ENCODE measurements at regions not wholly inside any gene's neighbourhood (a gene's known extent, or its start where the extent isn't known, plus 50 kb on each side); places are given as distances from the start of the nearest gene placed in this dataset.

DNA sequence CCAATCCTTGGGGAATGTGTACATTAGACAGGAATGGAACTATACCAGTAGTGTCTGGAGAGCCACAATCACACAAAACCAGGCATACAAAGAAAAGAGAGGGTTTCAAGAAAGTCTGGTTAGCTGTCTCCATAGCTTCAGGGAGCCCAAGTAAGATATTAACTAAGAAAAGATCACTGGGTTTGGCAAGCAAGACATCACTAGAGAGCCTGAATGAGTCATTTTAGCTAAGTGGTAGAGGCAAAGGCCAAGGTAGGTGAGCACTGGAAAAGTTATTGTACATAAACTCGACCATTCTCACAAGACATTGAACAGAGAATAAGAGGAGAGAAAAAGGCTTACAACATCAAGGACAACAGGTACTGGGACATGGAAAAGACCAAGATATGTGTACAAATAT, 143.8 kb upstream of the ARL4C start:
- Histone ChIP-seq H3K27me3 (ENCODE audit: insufficient read depth, low read length) (no peaks in the 10 kb centered on the region), H3K4me1 (ENCODE audit: insufficient read depth, low read length) (peaks cover 9% of the 10 kb centered on the region), H3K36me3 (ENCODE audit: insufficient read depth, low read length) (no peaks in the 10 kb centered on the region), H3K9me3 (ENCODE audit: low read length) (peaks cover 9% of the 10 kb centered on the region), H2AFZ (ENCODE audit: low read depth, low read length) (no peak overlapping the region), H3K4me3 (ENCODE audit: low read length) (no peak overlapping the region)

DNA sequence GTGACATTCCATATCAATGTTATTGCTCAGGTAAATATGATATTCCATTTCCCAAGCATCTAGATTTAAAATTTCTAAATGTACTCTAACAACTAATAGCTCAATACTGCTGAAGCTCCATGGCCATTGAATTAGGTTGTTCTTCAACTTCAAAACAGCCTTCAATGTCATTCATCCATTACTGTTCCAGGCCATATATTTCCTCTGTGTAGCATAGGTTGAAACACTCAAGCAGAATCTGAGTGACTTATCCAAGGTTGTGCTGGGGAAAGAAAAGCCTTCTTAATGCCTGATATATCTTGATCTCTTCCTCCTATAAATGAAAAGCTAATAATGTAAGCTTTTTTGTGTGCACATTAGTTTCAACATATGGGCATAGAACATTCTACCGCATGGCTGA, 142.1 kb upstream of the ARL4C start:
- Histone ChIP-seq H3K27me3 (ENCODE audit: insufficient read depth, low read length) (no peaks in the 10 kb centered on the region), H3K4me1 (ENCODE audit: insufficient read depth, low read length) (peaks cover 9% of the 10 kb centered on the region), H3K9me3 (ENCODE audit: low read length) (peaks cover 5% of the 10 kb centered on the region), H3K4me3 (ENCODE audit: low read length) (no peak overlapping the region), H2AFZ (ENCODE audit: low read depth, low read length) (no peak overlapping the region), H3K36me3 (ENCODE audit: insufficient read depth, low read length) (no peaks in the 10 kb centered on the region)

GRCh38 chr2:234635284-234635683, 138.4 kb upstream of the ARL4C start:
- no peak overlapping the region for H2AFZ ChIP-seq (ENCODE audit: low read depth, low read length)
- H3K27me3 ChIP-seq (ENCODE audit: insufficient read depth, low read length): no peaks in the 10 kb centered on the region
- H3K36me3 ChIP-seq (ENCODE audit: insufficient read depth, low read length): no peaks in the 10 kb centered on the region
- no peak overlapping the region for H3K4me3 ChIP-seq (ENCODE audit: low read length)
- H3K9me3 ChIP-seq (ENCODE audit: low read length): peaks cover 1% of the 10 kb centered on the region
- peaks cover 14% of the 10 kb centered on the region for H3K4me1 ChIP-seq (ENCODE audit: insufficient read depth, low read length)

DNA sequence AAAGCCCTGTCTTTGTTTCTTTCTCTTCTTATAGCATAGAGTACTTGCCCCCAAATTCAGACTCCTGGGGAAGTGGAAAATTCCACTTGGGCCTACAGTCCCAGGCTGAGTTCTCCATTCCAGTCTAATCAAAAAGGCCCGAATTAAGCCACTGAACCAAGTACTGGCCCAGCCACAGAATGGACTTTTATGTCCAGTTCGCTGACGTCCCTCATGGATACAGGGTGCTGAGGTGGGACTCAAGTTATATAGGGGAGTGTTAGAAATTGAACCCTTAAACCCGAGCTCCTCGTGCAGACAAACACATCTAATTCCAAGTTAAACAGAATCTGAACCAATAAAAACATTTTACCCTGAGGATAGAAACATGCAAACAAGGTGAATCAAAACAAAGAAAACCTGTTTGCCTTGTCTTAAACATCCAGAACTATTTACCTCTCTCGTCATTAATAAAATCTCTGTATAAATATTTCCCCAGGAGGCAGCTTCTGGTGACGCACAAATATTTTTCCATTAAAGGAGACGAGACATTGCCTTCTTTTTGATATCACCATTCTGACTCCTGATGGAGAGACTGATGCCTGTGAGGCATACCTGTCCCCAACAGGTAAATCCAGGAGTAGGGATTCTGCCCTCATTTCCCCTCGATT, 136.8 kb upstream of the ARL4C start:
- peaks cover 18% of the 10 kb centered on the region for H3K4me1 ChIP-seq (ENCODE audit: insufficient read depth, low read length)
- no peaks in the 10 kb centered on the region for H3K27me3 ChIP-seq (ENCODE audit: insufficient read depth, low read length)
- H3K9me3 ChIP-seq (ENCODE audit: low read length): peaks cover 4% of the 10 kb centered on the region
- H3K4me3 ChIP-seq (ENCODE audit: low read length): no peak overlapping the region
- no peaks in the 10 kb centered on the region for H3K36me3 ChIP-seq (ENCODE audit: insufficient read depth, low read length)
- no peak overlapping the region for H2AFZ ChIP-seq (ENCODE audit: low read depth, low read length)

DNA sequence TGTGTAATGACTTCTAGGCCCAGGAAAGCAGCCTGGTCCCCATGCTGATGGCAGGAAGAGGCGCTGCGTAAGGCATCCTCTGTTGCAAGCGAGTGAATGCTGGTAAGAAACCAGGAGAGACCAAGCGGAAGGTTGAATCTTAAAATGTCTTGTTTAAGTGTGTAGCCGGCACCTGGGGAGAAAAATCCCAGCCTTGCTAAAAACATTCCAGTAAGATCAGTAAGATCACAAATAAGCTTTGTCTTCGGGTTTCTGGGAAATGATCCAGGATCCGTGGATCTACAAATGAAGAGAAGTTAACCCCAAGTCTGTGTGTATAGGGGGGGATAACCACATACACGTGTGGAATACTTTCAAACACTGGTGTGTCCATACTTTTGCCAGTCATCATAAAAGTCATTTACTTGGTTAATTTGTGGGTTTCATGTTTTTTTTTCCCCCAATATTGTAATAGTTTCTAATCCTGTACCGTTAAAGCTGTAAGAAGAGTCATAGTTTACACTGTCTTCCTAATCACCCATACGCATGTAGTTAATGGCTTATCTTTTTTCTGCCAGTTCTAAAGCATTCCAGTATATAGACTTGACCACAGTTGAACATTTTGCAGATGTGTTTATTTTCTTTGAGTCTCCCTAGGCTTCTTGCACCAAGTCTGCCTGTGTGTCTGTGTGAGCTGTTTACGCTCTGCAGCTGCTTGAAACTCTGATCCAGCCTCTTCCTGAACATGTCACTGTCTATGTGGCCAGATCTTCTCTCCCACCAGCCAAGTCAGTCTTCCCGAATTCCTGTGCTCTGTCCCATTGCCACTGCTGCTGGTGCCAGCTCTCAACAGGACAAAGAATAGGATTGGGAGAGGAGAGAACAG, 135.9 kb upstream of the ARL4C start:
- Histone ChIP-seq H3K36me3 (ENCODE audit: insufficient read depth, low read length) (no peaks in the 10 kb centered on the region), H3K9me3 (ENCODE audit: low read length) (peaks cover 4% of the 10 kb centered on the region), H3K4me3 (ENCODE audit: low read length) (no peak overlapping the region), H3K4me1 (ENCODE audit: insufficient read depth, low read length) (peaks cover 11% of the 10 kb centered on the region), H2AFZ (ENCODE audit: low read depth, low read length) (no peak overlapping the region), H3K27me3 (ENCODE audit: insufficient read depth, low read length) (no peaks in the 10 kb centered on the region)

DNA sequence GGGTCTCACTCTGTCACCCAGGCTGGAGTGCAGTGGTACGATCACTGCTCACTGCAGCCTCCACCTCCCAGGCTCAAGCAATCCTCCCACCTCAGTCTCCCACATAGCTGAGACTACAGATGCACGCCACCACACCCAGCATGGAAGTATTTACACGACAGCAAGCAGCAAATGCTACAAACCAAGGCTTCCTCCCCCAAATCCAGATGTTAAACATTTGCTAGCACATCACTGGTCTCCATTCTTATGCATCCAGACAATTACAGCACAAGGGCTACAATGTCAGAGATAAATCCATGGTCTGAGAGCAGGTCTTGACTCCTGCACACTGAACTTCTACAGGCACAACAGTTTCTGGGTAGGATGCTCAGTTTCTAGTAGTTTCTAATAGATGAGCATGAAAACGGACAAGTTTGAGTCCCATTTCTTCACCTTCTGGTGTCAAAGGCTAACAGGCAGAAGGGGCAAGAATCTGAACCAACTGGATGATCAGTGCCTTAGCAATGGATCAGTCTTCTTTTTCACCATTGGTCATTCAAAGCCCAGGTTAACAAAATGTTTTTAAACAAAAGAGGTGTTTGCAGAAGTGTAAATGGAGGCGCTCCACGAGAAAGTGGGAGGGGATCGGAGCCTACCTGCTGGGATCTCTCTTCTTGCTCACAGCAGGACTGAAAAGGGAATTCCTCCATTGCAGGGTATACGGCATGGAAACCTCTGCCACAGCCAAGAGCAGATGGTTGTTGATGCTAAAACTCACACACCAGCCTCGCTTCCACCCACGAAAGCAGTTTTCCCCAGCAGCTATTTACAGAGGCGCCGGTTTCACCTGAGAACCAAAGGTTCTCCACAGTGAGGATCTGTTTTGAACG, 135.0 kb upstream of the ARL4C start:
- no peak overlapping the region for H3K4me3 ChIP-seq (ENCODE audit: low read length)
- no peaks in the 10 kb centered on the region for H3K36me3 ChIP-seq (ENCODE audit: insufficient read depth, low read length)
- H3K9me3 ChIP-seq (ENCODE audit: low read length): peaks cover 3% of the 10 kb centered on the region
- no peaks in the 10 kb centered on the region for H3K27me3 ChIP-seq (ENCODE audit: insufficient read depth, low read length)
- no peak overlapping the region for H2AFZ ChIP-seq (ENCODE audit: low read depth, low read length)
- H3K4me1 ChIP-seq (ENCODE audit: insufficient read depth, low read length): peaks cover 11% of the 10 kb centered on the region

DNA sequence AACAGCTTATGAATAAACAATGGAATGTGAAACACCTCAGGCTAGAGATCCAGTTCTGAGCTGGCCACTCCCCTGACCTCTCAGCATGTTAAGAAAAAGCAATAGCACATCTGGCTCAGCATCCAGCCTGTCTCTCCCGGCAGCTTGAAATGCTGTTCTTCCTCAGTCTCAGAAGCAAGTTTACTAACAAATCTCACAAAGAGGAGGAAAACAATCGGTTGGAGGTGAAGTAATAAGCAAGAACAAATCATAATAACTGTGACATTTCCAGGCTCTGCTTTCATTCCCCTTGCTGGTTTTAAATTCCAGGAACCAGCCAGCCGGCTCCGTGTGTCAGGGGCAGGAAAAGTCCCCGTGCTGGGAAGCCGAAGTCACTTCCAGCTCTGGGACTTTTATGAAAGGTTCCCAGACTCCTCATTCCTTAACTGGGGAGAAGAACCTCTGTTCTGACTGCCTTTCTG, 133.9 kb upstream of the ARL4C start:
- Histone ChIP-seq H2AFZ (ENCODE audit: low read depth, low read length) (peak overlapping the region; percentile 65), H3K36me3 (ENCODE audit: insufficient read depth, low read length) (no peaks in the 10 kb centered on the region), H3K9me3 (ENCODE audit: low read length) (peaks cover 3% of the 10 kb centered on the region), H3K27me3 (ENCODE audit: insufficient read depth, low read length) (no peaks in the 10 kb centered on the region), H3K4me1 (ENCODE audit: insufficient read depth, low read length) (peaks cover 11% of the 10 kb centered on the region), H3K4me3 (ENCODE audit: low read length) (no peak overlapping the region)

GRCh38 chr2:234629596-234629995, 132.7 kb upstream of the ARL4C start:
- Histone ChIP-seq H2AFZ (ENCODE audit: low read depth, low read length) (no peak overlapping the region), H3K36me3 (ENCODE audit: insufficient read depth, low read length) (no peaks in the 10 kb centered on the region), H3K4me1 (ENCODE audit: insufficient read depth, low read length) (peaks cover 11% of the 10 kb centered on the region), H3K27me3 (ENCODE audit: insufficient read depth, low read length) (no peaks in the 10 kb centered on the region), H3K4me3 (ENCODE audit: low read length) (no peak overlapping the region), H3K9me3 (ENCODE audit: low read length) (peaks cover 3% of the 10 kb centered on the region)

DNA sequence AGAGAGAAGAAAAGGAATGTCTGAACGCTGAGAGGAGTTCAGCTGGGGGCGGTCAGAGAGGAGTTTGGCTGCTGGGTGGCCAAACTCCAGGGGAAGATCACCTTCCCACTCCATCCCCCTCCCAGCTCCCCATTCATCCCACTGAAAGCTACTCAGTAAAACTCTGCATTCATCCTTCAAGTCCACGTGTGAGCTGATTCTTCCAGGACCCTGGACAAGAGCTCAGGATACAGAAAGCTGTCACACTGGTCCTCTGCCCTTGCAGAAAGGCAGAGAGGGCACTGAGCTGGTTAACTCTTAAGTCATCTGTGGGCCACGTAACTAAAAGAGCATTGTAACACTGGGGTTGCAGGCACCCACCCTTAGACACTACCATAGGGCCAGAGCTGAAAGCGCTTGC, 132.1 kb upstream of the ARL4C start:
- H3K4me1 ChIP-seq (ENCODE audit: insufficient read depth, low read length): peaks cover 11% of the 10 kb centered on the region
- H3K27me3 ChIP-seq (ENCODE audit: insufficient read depth, low read length): no peaks in the 10 kb centered on the region
- no peak overlapping the region for H2AFZ ChIP-seq (ENCODE audit: low read depth, low read length)
- H3K9me3 ChIP-seq (ENCODE audit: low read length): peaks cover 3% of the 10 kb centered on the region
- H3K4me3 ChIP-seq (ENCODE audit: low read length): no peak overlapping the region
- no peaks in the 10 kb centered on the region for H3K36me3 ChIP-seq (ENCODE audit: insufficient read depth, low read length)

DNA sequence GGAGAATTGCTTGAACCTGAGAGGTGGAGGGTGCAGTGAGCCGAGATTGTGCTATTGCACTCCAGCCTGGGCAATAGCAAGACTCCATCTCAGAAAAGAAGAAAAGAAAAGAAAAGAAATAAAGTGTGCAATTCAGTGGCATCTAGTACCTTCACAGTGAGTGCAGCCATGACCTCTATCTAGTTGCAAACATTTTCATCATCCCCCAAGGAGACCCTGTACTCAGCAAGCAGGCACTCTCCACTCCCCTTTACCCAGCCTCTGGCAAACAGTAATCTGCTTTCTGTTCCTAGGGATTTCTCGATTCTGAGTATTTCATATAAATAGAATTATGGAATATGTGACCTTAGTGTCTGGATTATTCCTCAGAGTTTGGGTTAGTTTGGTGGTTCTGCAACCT, 130.4 kb upstream of the ARL4C start:
- Histone ChIP-seq H3K4me3 (ENCODE audit: low read length) (no peak overlapping the region), H3K4me1 (ENCODE audit: insufficient read depth, low read length) (peaks cover 25% of the 10 kb centered on the region), H3K9me3 (ENCODE audit: low read length) (peaks cover 3% of the 10 kb centered on the region), H3K27me3 (ENCODE audit: insufficient read depth, low read length) (no peaks in the 10 kb centered on the region), H2AFZ (ENCODE audit: low read depth, low read length) (no peak overlapping the region), H3K36me3 (ENCODE audit: insufficient read depth, low read length) (no peaks in the 10 kb centered on the region)

DNA sequence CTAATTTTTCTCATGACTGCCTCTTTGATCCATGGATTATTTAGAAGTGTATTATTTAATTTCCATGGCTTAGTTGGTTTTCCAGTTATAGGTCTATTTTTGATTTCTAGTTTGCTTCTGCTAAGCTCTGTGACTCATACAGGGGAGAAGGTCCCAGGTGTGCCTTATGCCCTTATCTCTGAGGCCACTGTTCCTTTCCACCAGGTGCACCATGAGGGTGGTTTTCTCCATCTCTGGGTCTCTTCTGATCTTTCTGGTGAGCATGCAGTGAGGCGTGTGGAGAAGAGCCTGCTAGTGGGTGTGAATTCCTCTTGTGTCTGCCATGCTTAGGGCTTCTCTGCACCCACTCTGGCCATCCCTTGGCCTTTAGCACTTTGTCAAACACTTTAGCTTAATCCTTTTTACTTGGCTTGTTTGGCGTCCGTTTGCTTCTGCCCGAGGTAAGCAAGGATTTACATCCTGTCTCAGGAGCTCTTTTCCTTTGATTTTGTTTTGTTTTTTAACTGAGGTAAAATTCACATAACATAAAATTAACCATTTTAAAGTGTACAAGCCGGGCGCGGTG, 129.8 kb upstream of the ARL4C start:
- H3K36me3 ChIP-seq (ENCODE audit: insufficient read depth, low read length): no peaks in the 10 kb centered on the region
- no peaks in the 10 kb centered on the region for H3K27me3 ChIP-seq (ENCODE audit: insufficient read depth, low read length)
- H3K4me3 ChIP-seq (ENCODE audit: low read length): no peak overlapping the region
- H2AFZ ChIP-seq (ENCODE audit: low read depth, low read length): no peak overlapping the region
- peaks cover 3% of the 10 kb centered on the region for H3K9me3 ChIP-seq (ENCODE audit: low read length)
- peaks cover 25% of the 10 kb centered on the region for H3K4me1 ChIP-seq (ENCODE audit: insufficient read depth, low read length)

DNA sequence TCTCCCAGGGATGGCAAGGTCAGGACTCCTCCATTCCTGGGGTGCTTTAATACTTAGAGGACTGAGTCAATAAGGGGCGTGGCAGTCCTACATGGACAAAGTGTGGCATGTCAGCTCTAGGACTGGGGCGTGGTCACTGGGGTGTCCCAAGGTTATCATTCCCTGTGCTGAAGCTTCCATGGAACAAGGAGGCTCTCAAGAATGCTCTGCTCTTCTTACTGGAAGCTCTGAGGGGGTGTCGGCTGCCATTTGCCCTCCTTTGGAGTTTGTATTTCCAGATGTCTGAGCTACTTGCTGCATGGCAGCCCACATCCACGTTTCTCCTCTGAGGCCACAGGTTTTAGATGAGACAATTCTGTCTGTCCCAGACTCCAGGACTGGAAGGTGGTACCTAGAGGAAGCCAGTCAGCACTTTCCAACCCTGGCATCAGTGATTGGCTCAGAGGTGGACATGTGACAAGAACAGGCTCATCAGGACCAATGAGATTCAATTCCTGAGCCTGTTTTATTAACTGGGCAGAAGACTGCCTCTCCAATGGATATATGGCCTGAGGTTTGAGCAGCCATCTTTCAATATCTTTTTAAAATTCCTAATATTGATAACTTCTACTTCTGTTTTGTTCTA, 128.9 kb upstream of the ARL4C start:
- Histone ChIP-seq H3K9me3 (ENCODE audit: low read length) (peaks cover 3% of the 10 kb centered on the region), H3K4me1 (ENCODE audit: insufficient read depth, low read length) (peaks cover 20% of the 10 kb centered on the region), H2AFZ (ENCODE audit: low read depth, low read length) (no peak overlapping the region), H3K4me3 (ENCODE audit: low read length) (no peak overlapping the region), H3K27me3 (ENCODE audit: insufficient read depth, low read length) (no peaks in the 10 kb centered on the region), H3K36me3 (ENCODE audit: insufficient read depth, low read length) (no peaks in the 10 kb centered on the region)

All from neuron (in vitro differentiated cells).